HG02852 (cell line): ENCODE measurements at regions not wholly inside any gene's neighbourhood (a gene's known extent, or its start where the extent isn't known, plus 50 kb on each side); places are given as distances from the start of the nearest gene placed in this dataset.

ENCODE experiments used
- ATAC-seq: cut with Tn5 transposase; IDR thresholded peaks from one replicate; pipeline ENCODE4 v1.9.1; 2021; ENCODE audit warnings: mild to moderate bottlenecking, moderate library complexity; ENCODE audit not compliant: unreplicated experiment

DNA sequence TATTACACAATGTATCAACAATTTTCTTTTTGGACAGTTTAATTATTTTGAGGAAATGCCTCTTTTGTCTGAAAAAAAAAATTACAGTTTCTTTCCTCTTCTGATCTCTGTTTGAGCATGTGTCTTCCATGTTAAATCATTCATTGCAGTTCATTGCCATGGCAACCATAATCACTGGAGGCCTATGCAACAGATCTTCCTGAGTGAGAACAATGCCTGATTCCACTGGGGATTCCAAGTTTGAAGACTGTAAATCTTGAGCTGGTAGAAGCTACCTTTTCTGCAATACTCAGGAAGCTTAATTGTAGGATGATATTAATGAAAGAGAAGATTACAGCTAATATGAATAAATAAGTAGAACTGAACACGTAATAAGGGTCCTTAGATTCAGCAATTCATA lies 721.4 kb upstream of the CNTNAP5 start:
- no peak for ATAC-seq
